GM06990 (cell line): ENCODE measurements at regions not wholly inside any gene's neighbourhood (a gene's known extent, or its start where the extent isn't known, plus 50 kb on each side); places are given as distances from the start of the nearest gene placed in this dataset.

ENCODE experiments used
- DNase-seq: peaks from one replicate; pipeline ENCODE4 v3.0.0-alpha.2; 2011; ENCODE audit not compliant: insufficient read length; ENCODE audit errors: extremely low read depth
- H3K27me3 ChIP-seq: replicated peaks from 2 replicates; pipeline ENCODE4 v1.6.0; 2011; ENCODE audit warnings: low read length; ENCODE audit not compliant: control insufficient read depth, insufficient read depth
- H3K36me3 ChIP-seq: 2 replicates; pipeline ENCODE4 v1.5.1; 2011; ENCODE audit warnings: low read length; ENCODE audit not compliant: control insufficient read depth, insufficient read depth
- H3K4me3 ChIP-seq: replicated peaks from 2 replicates; pipeline ENCODE4 v1.5.1; 2011; ENCODE audit warnings: low read depth, mild to moderate bottlenecking, control low read depth, low read length
- CTCF ChIP-seq: IDR thresholded peaks from 2 replicates; pipeline ENCODE4 v1.5.1; 2011; ENCODE audit warnings: low read length, control low read depth, mild to moderate bottlenecking, inconsistent platforms; ENCODE audit not compliant: insufficient read depth, poor library complexity, severe bottlenecking

DNA sequence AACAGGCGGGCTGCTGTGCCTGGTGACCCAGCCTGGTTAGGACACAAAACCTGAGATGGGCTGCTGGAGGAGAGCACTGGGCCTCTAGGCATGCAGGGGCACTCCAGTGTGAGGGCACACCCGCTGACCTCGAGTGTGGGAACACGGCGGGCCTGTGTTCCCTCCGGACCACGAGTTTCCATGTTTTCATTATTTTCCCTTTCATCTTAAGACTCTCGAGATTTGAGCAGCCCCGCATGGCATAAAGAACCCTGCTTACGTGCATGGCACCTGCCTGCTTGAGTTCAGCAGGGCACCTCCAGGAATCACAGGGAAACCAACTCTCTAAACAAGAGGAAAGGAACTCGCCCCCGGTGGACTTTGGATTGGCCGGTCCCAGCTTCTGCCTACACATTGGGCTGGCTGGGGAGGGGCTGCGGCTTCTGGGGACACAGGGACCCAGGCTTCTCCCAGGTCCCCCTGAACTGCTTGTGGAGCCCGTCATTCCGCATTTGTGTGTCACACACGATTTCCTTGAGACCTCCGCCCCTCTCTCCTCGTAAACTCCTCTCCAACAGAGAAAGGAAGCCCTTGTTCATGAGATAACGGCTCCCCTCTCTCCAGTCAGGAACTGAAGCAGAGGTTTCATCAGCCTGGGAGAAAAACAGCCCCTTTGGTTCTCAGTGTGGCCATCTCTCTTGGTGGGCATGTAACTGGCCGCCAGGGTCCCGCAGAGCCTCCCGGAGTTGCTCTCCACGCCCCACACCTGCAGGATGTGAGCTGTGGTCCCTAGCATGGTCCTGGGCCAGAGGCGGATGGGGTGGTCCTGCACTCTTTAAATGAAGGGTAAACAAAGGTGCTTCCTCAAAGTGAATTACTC lies 181.8 kb downstream of the TTLL2 start:
- no peak for DNase-seq
- Histone ChIP-seq H3K36me3 (no peaks in the 10 kb centered on the region), H3K4me3 (no peak overlapping the region), H3K27me3 (no peaks in the 10 kb centered on the region; the same call in 1 of the 2 replicates)
- TF ChIP-seq CTCF, result no peak

DNA sequence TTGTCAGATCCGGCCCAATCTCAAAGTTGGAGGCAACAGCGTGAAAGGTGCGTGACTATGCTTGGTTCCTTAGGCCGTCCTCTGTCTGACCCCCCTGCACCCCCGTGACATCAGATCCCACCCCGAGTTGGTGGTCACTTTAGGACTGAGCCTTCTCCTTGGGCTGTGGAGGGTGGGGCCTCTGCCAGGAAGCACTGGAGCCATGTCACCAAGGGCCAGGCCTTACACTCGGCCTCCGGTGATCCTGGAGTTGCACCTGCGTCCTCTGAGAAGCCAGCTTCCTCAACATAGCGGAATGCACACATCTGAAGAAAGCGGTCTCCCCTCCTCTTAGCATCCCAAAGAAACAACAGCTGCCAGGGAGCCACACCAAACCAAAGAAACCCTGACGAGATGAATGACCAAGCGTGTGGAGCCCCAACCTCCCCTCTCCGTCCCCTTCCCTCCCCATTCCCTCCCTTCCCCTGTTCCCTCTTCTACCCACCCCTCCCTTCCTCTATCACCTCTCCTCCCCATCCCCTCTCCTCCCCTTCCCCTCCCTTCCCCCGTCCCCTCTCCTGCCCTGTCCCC lies 182.6 kb downstream of the TTLL2 start:
- H3K36me3 ChIP-seq, result no peaks in the 10 kb centered on the region
- no peak overlapping the region for H3K4me3 ChIP-seq
- TF ChIP-seq CTCF, result no peak
- no peaks in the 10 kb centered on the region; the same call in 1 of the 2 replicates for H3K27me3 ChIP-seq
- no peak for DNase-seq

DNA sequence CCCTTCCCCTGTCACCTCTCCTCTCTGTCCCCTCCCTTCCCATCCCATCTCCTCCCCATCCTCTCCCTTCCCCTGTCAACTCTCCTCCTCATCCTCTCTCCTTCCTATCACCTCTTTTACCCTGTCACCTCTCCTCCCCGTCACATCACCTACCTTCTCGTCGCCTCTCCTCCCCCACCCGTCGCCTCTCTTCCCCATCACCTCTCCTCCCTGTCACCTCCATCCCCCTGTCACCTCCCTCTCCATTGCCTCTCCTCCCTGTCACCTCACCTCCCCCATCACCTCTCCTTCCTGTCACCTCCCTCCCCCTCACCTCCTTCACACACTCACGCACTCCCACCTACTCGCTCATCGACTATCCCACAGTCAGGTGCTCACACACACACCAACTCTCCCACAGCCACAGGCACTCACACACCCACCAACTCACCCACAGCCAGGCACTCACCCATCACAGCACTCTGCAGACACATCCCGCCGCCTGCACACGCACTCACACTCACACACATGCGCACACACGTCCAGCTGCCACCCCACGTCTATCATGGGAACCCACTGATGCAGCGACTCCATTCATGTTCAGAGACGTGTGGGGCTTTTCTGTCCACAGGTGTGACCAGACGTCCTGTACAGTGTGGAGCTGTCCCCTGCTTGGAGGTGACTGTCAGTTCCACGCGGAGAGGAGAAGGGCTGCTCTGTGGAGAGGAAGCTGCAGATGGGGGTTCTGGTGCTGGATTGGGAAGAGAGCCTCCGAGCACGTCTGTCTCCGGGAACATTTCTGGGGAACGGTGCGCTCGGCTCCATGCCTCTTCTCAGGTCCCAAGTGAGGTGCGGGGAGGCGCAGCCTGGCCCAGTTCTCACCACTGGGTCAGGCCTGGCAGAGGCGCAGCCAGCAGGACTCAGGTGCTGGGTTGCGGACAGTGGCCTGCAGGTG lies 184.3 kb downstream of the TTLL2 start:
- Histone ChIP-seq H3K4me3 (no peak overlapping the region), H3K27me3 (no peaks in the 10 kb centered on the region), H3K36me3 (no peaks in the 10 kb centered on the region)
- TF ChIP-seq CTCF, result no peak
- no peak for DNase-seq

DNA sequence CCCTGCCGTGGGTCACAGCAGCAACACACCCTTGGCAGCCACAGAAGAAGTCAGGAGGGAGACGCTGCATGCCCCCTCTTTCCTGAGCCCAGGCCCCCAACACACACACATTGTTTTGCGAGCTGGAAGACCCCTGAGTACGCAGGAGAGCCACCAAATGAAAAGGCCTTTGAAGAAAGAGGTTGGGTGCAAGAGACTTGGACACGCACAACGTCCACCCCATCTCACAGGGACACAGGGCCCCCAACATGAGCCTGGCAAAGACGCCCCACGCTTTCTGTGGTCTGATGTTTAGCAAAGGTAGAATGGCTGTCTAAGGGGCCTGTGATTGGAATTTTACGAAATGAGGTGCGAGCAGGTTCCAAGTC lies 185.0 kb downstream of the TTLL2 start:
- no peak for TF ChIP-seq CTCF
- Histone ChIP-seq H3K4me3 (no peak overlapping the region), H3K27me3 (no peaks in the 10 kb centered on the region), H3K36me3 (no peaks in the 10 kb centered on the region)
- DNase-seq, result no peak

- no peaks in the 10 kb centered on the region for H3K36me3 ChIP-seq
- no peak for TF ChIP-seq CTCF
- DNase-seq, result no peak
- H3K27me3 ChIP-seq, result no peaks in the 10 kb centered on the region
- no peak overlapping the region for H3K4me3 ChIP-seq
These were observed 185.8 kb downstream of the TTLL2 start for GRCh38 chr6:167510648-167511047.
